SK-N-MC (cell line): ENCODE measurements at regions not wholly inside any gene's neighbourhood (a gene's known extent, or its start where the extent isn't known, plus 50 kb on each side); places are given as distances from the start of the nearest gene placed in this dataset.

ENCODE experiments used
- EZH2 ChIP-seq: fragments of 200-600 bp; sonication (generic); IDR thresholded peaks from one replicate; pipeline ENCODE4 v1.6.1; 2017; ENCODE audit warnings: antibody characterized with exemption
- POLR2AphosphoS5 ChIP-seq: IDR thresholded peaks from 2 replicates; pipeline ENCODE4 v1.6.1; 2012; ENCODE audit warnings: mild to moderate bottlenecking, low read depth, low read length, borderline replicate concordance

DNA sequence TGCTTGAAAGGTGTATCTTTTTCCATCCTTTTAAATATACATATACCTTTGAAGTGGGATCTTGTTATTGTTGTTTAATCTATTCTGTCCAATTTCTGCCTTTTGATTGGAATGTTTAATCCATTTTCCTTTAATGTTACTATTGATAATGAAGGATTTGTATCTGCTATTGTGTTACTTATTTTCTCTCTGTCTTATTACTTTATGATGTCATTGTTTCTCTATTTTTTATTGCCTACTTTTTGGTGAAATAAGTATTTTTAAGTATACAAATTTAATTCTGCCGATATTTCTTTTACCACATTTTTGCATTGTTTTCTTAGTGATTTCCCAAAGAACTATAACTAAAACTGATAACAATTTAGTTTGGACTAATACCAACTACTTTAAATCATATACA is 121.8 kb downstream of the RASSF9 start:
- TF ChIP-seq POLR2AphosphoS5, result no peak
- TF ChIP-seq EZH2, result no peak
